ENCODE measurements at regions not wholly inside any gene's neighbourhood (a gene's known extent, or its start where the extent isn't known, plus 50 kb on each side); places are given as distances from the start of the nearest gene placed in this dataset.

GRCh38 chr6:105611606-105612005 lies 208.7 kb upstream of the PREP start:
- Histone ChIP-seq H3K79me2 (ENCODE audit: control insufficient read depth, insufficient read depth, low read length, unreplicated experiment) (no peaks in the 10 kb centered on the region), H3K4me1 (ENCODE audit: control insufficient read depth, insufficient read depth, low read length, unreplicated experiment) (peaks cover 24% of the 10 kb centered on the region), H3K27ac (ENCODE audit: low read depth, low read length) (peak overlapping the region; percentile 5; the same call in 1 of the 2 replicates), H2AFZ (ENCODE audit: low read length, unreplicated experiment) (no peak overlapping the region), H3K4me3 (ENCODE audit: low read depth, low read length) (no peak overlapping the region), H3K27me3 (ENCODE audit: insufficient read depth, low read length) (no peaks in the 10 kb centered on the region), H3K36me3 (ENCODE audit: insufficient read depth, low read length) (no peaks in the 10 kb centered on the region)

DNA sequence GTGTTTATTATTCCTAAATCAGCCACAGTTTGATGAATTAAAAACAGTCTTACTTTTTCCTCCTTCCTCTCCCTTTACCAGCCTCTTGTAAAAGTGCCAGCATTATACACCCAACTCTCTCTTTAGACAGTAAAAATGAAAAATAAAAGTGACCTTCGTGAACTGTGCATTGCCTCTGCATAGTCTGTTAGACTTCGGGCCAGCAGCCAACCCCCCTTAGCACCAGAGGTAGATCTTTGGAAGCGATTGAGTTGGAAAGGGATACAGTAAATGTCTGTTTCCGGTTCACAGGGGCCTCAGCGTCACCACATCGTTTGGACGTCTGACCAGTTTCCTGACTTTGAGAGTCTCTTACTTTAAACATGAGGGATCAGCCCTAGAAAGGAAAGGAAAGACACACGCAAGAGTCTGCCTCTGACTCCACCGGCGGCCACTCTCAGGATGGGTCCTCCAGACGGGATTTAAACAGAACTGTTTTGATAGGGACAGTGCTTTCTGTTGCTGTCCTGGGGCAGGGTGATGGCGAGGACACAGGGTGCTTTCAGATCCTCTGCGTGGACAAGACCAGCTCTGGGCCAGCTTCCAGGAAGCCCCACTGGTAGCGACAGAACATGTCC lies 206.6 kb upstream of the PREP start:
- peak overlapping the region; percentile 21 for H2AFZ ChIP-seq (ENCODE audit: low read length, unreplicated experiment)
- H3K79me2 ChIP-seq (ENCODE audit: control insufficient read depth, insufficient read depth, low read length, unreplicated experiment) = no peaks in the 10 kb centered on the region
- H3K27me3 ChIP-seq (ENCODE audit: insufficient read depth, low read length) = no peaks in the 10 kb centered on the region
- peak overlapping the region; percentile 92 for H3K27ac ChIP-seq (ENCODE audit: low read depth, low read length)
- H3K4me1 ChIP-seq (ENCODE audit: control insufficient read depth, insufficient read depth, low read length, unreplicated experiment) = peaks cover 23% of the 10 kb centered on the region
- H3K36me3 ChIP-seq (ENCODE audit: insufficient read depth, low read length) = no peaks in the 10 kb centered on the region
- no peak overlapping the region for H3K4me3 ChIP-seq (ENCODE audit: low read depth, low read length)

DNA sequence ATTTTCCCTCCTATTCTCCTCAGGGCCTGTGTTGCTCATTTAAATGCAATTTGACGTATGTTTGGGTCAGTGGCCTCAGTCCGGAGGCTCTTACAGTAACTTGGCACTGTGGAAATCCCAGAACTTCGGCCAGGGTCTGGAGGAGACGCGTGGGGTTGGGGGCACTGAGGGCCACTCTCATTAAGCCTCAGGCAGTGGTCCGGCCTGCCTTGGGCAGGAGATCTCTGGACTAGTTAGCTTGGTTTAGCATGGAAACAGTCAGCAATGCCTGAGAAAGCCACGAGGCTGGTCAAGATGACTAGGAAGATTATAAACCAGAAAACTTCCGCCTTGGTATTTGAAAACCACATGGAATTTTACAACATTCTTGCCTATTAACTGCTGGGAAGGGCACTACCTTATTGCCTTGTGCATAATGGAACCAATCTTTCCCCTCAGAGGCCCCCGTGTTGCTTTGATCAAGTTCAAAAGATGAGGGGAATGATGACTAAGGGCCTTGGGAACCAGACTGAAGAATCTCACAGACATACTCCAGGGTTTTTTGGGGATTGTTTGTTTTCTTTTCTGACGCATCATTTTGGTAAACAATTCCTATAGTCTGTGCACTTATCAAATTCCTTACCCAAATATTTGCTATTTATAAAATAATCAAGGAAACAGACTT lies 206.0 kb upstream of the PREP start:
- Histone ChIP-seq H3K4me1 (ENCODE audit: control insufficient read depth, insufficient read depth, low read length, unreplicated experiment) (peaks cover 23% of the 10 kb centered on the region), H3K4me3 (ENCODE audit: low read depth, low read length) (no peak overlapping the region), H2AFZ (ENCODE audit: low read length, unreplicated experiment) (peak overlapping the region; percentile 24), H3K27ac (ENCODE audit: low read depth, low read length) (peak overlapping the region; percentile 92), H3K36me3 (ENCODE audit: insufficient read depth, low read length) (no peaks in the 10 kb centered on the region), H3K27me3 (ENCODE audit: insufficient read depth, low read length) (no peaks in the 10 kb centered on the region), H3K79me2 (ENCODE audit: control insufficient read depth, insufficient read depth, low read length, unreplicated experiment) (no peaks in the 10 kb centered on the region)

DNA sequence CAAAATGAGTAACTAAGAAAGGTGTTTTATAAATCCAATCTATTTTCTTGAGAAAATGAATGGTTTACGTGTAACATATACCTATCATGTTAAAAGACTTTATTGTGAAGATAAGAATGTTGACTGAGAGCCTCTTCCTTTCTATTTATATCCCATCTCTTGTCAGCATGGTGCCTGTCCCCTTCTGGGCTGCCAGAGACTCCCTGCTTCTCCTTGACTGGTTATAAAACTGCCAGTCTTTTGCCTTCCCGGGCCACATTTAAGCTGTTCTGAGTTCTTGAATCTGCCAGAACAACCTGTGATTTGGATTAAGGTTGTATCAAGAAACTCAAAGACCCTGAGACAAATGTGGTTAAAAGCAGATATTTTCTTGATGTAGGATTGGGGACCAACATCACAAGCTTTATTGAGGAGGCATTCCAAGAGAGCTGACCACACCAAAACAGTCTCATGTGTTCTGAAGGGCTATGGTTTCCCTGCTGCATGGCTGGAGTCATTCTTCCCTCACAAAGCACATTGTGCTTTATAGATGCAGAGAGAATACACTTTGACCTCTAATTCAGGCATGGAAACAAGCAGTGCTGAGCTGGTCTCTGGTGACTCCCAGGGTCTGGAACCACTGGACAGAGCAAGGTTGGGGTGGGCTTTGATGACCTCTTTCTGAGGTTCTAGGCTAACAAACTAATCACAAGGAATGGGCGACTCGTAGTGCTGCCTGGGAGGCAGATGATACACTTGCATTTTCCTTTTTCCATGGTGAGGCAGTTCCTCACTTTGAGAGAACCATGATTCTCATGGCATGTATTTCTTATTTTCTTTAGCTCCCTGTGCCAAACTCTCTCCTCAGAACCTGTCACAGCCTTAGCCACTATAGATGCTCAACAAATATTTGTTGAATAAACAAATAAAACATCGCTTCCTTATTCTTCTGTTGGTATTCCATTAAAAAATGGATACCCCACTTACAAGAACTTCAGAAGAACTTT lies 205.0 kb upstream of the PREP start:
- H3K4me1 ChIP-seq (ENCODE audit: control insufficient read depth, insufficient read depth, low read length, unreplicated experiment) = peaks cover 23% of the 10 kb centered on the region
- H3K27ac ChIP-seq (ENCODE audit: low read depth, low read length) = peak overlapping the region; percentile 92
- no peaks in the 10 kb centered on the region for H3K27me3 ChIP-seq (ENCODE audit: insufficient read depth, low read length)
- no peaks in the 10 kb centered on the region for H3K79me2 ChIP-seq (ENCODE audit: control insufficient read depth, insufficient read depth, low read length, unreplicated experiment)
- no peak overlapping the region for H3K4me3 ChIP-seq (ENCODE audit: low read depth, low read length)
- peak overlapping the region; percentile 24 for H2AFZ ChIP-seq (ENCODE audit: low read length, unreplicated experiment)
- H3K36me3 ChIP-seq (ENCODE audit: insufficient read depth, low read length) = no peaks in the 10 kb centered on the region

DNA sequence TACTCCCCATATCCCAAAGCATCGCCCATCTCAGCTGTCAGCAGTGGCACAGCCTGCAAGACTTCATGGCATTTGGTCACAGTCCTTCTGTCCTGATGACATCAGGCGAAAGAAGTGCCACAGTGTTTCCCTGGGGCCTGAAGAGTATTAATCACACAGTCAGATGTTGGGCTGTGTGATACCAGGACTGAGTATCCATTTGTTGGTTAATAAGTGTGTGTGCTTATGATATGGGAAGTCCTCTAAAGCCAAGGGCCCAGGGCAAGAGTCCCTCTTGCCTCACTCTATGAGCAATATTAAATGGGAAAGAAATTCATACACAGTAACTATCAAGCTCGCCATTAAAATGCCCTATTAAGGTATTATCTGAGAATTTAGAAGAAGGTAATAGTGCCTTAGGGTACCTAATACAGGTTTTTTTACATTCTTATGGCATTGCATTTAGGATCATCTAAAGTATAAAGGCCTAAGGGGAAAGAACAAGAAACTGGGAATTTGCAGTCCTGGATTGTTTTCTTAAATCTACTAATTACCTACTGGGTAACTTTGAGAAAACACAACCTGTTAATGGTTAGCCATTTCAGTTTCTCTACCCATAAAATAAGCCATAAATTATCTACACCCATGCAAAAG lies 204.1 kb upstream of the PREP start:
- Histone ChIP-seq H3K36me3 (ENCODE audit: insufficient read depth, low read length) (no peaks in the 10 kb centered on the region), H2AFZ (ENCODE audit: low read length, unreplicated experiment) (no peak overlapping the region), H3K4me3 (ENCODE audit: low read depth, low read length) (no peak overlapping the region), H3K4me1 (ENCODE audit: control insufficient read depth, insufficient read depth, low read length, unreplicated experiment) (peaks cover 19% of the 10 kb centered on the region), H3K27ac (ENCODE audit: low read depth, low read length) (no peak overlapping the region), H3K79me2 (ENCODE audit: control insufficient read depth, insufficient read depth, low read length, unreplicated experiment) (no peaks in the 10 kb centered on the region), H3K27me3 (ENCODE audit: insufficient read depth, low read length) (no peaks in the 10 kb centered on the region)

GRCh38 chr6:105604587-105604884 lies 201.7 kb upstream of the PREP start:
- Histone ChIP-seq H3K4me3 (ENCODE audit: low read depth, low read length) (no peak overlapping the region), H3K27me3 (ENCODE audit: insufficient read depth, low read length) (no peaks in the 10 kb centered on the region), H3K27ac (ENCODE audit: low read depth, low read length) (no peak overlapping the region), H2AFZ (ENCODE audit: low read length, unreplicated experiment) (no peak overlapping the region), H3K36me3 (ENCODE audit: insufficient read depth, low read length) (no peaks in the 10 kb centered on the region), H3K4me1 (ENCODE audit: control insufficient read depth, insufficient read depth, low read length, unreplicated experiment) (peaks cover 36% of the 10 kb centered on the region), H3K79me2 (ENCODE audit: control insufficient read depth, insufficient read depth, low read length, unreplicated experiment) (no peaks in the 10 kb centered on the region)

- H3K27ac ChIP-seq (ENCODE audit: low read depth, low read length) = peak overlapping the region; percentile 35
Measured at GRCh38 chr6:105603788-105604586, 201.1 kb upstream of the PREP start.

GRCh38 chr6:105601541-105602236 lies 198.8 kb upstream of the PREP start:
- no peaks in the 10 kb centered on the region for H3K27me3 ChIP-seq (ENCODE audit: insufficient read depth, low read length)
- H2AFZ ChIP-seq (ENCODE audit: low read length, unreplicated experiment) = peak overlapping the region; percentile 44
- H3K4me1 ChIP-seq (ENCODE audit: control insufficient read depth, insufficient read depth, low read length, unreplicated experiment) = peaks cover 31% of the 10 kb centered on the region
- no peaks in the 10 kb centered on the region for H3K36me3 ChIP-seq (ENCODE audit: insufficient read depth, low read length)
- H3K79me2 ChIP-seq (ENCODE audit: control insufficient read depth, insufficient read depth, low read length, unreplicated experiment) = no peaks in the 10 kb centered on the region
- H3K4me3 ChIP-seq (ENCODE audit: low read depth, low read length) = peak overlapping the region; percentile 60
- H3K27ac ChIP-seq (ENCODE audit: low read depth, low read length) = peak overlapping the region; percentile 96

More at GRCh38 chr6:105603788-105604586, 201.1 kb upstream of the PREP start:
- Histone ChIP-seq H3K27me3 (ENCODE audit: insufficient read depth, low read length) (no peaks in the 10 kb centered on the region), H3K4me1 (ENCODE audit: control insufficient read depth, insufficient read depth, low read length, unreplicated experiment) (peaks cover 35% of the 10 kb centered on the region), H2AFZ (ENCODE audit: low read length, unreplicated experiment) (peak overlapping the region; percentile 76), H3K36me3 (ENCODE audit: insufficient read depth, low read length) (no peaks in the 10 kb centered on the region), H3K79me2 (ENCODE audit: control insufficient read depth, insufficient read depth, low read length, unreplicated experiment) (no peaks in the 10 kb centered on the region), H3K4me3 (ENCODE audit: low read depth, low read length) (no peak overlapping the region)

DNA sequence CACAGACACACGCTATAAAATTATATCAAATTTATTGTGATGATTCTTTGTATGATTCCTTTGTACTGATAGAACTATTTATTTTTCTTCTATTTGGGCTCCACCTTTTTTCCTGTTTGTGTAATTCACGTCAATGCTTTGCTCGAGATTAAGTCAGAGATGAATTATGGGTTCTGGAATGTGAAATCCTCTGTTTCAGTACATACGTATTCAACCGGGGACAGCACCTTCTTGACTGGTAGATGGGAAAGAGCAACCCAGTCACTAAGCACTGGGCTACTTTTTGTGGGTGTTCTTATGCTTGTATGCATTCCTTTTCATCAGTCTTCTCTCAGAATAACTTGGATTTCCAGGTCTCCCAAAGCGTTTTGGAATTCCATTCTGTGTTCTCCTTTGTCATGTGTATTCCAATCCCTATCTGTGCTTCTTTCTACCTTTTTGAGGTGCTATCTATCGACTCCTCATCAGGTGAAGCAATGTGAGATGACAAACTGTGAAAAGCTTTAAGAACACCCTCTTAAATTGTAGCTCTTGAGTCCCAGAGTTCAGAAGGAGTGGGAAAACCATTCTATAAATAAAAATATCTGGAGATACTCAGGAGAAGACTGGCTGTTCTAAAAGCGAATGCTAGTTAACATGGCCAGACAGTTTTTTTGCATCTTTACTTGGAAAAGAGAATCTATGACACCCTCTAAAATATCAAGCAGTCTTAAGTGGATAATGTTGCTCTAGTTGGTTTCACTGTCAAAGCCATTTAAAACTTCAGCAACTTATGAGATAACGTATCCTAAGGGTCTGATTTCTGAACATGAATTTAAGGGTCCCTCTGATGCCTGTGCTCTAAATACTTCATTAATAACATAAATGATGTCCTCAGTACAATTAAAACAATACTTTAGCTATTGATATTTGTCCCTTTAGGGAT lies 197.7 kb upstream of the PREP start:
- H3K4me3 ChIP-seq (ENCODE audit: low read depth, low read length) = peak overlapping the region; percentile 60
- H3K36me3 ChIP-seq (ENCODE audit: insufficient read depth, low read length) = no peaks in the 10 kb centered on the region
- H3K27me3 ChIP-seq (ENCODE audit: insufficient read depth, low read length) = no peaks in the 10 kb centered on the region
- H3K27ac ChIP-seq (ENCODE audit: low read depth, low read length) = peak overlapping the region; percentile 96
- peaks cover 36% of the 10 kb centered on the region for H3K4me1 ChIP-seq (ENCODE audit: control insufficient read depth, insufficient read depth, low read length, unreplicated experiment)
- no peak overlapping the region for H2AFZ ChIP-seq (ENCODE audit: low read length, unreplicated experiment)
- no peaks in the 10 kb centered on the region for H3K79me2 ChIP-seq (ENCODE audit: control insufficient read depth, insufficient read depth, low read length, unreplicated experiment)
